DOHH2 (cell line): ENCODE measurements at regions not wholly inside any gene's neighbourhood (a gene's known extent, or its start where the extent isn't known, plus 50 kb on each side); places are given as distances from the start of the nearest gene placed in this dataset.

Source experiments
- H3F3A ChIP-seq: fragments of 200-600 bp; sonication (generic), shearing (Covaris generic); 2 replicates; pipeline ENCODE4 v1.6.0; 2016; ENCODE audit warnings: antibody characterized with exemption, mild to moderate bottlenecking; ENCODE audit not compliant: control insufficient read depth, insufficient read depth
- H3K27ac ChIP-seq: fragments of 200-600 bp; sonication (generic); 2 replicates; pipeline ENCODE4 v1.5.1; 2014; ENCODE audit warnings: low read depth, mild to moderate bottlenecking, low read length, moderate library complexity
- H3K27me3 ChIP-seq: fragments of 200-600 bp; sonication (generic); 2 replicates; pipeline ENCODE4 v1.6.1; 2014; ENCODE audit warnings: mild to moderate bottlenecking, low read length, mixed read lengths; ENCODE audit not compliant: control insufficient read depth
- H3K36me3 ChIP-seq: fragments of 200-600 bp; sonication (generic); 2 replicates; pipeline ENCODE4 v1.6.1; 2014; ENCODE audit warnings: mild to moderate bottlenecking, low read length, moderate library complexity, mixed read lengths; ENCODE audit not compliant: control insufficient read depth
- H3K4me1 ChIP-seq: fragments of 200-600 bp; sonication (generic); 2 replicates; pipeline ENCODE4 v1.6.1; 2014; ENCODE audit warnings: mild to moderate bottlenecking, low read length, mixed read lengths; ENCODE audit not compliant: control insufficient read depth
- H3K4me2 ChIP-seq: fragments of 200-600 bp; sonication (generic); 2 replicates; pipeline ENCODE4 v1.6.0; 2014; ENCODE audit warnings: mild to moderate bottlenecking, low read length, moderate library complexity
- H3K4me3 ChIP-seq: fragments of 200-600 bp; sonication (generic); 2 replicates; pipeline ENCODE4 v1.5.1; 2014; ENCODE audit warnings: mild to moderate bottlenecking, low read length, mixed read lengths
- H3K79me2 ChIP-seq: fragments of 200-600 bp; sonication (generic); 2 replicates; pipeline ENCODE4 v1.6.1; 2014; ENCODE audit warnings: mild to moderate bottlenecking, low read length, mixed read lengths; ENCODE audit not compliant: control insufficient read depth
- H3K9me2 ChIP-seq: fragments of 200-600 bp; sonication (generic); replicated peaks from 2 replicates; pipeline ENCODE4 v1.6.1; 2014; ENCODE audit warnings: mild to moderate bottlenecking, low read length, mixed read lengths; ENCODE audit not compliant: control insufficient read depth
- H3K9me3 ChIP-seq: fragments of 200-600 bp; sonication (generic); 2 replicates; pipeline ENCODE4 v1.6.1; 2014; ENCODE audit warnings: antibody characterized with exemption, low read length, mixed read lengths; ENCODE audit not compliant: control insufficient read depth, insufficient read depth
- H4K20me1 ChIP-seq: fragments of 200-600 bp; sonication (generic); 2 replicates; pipeline ENCODE4 v1.6.0; 2014; ENCODE audit warnings: low read depth, mild to moderate bottlenecking, antibody characterized with exemption, low read length, moderate library complexity; ENCODE audit not compliant: control insufficient read depth, insufficient read depth
- EZH2phosphoT487 ChIP-seq: fragments of 200-600 bp; sonication (generic); IDR thresholded peaks from 2 replicates; pipeline ENCODE4 v1.6.1; 2017; ENCODE audit warnings: borderline replicate concordance, mild to moderate bottlenecking, antibody characterized with exemption, low read length, moderate library complexity, mixed read lengths
- TF ChIP-seq, protein P1 (sequence below): fragments of 200-600 bp; sonication (generic); IDR thresholded peaks from one replicate; pipeline ENCODE4 v1.5.1; 2014; ENCODE audit warnings: antibody characterized with exemption, mild to moderate bottlenecking, low read depth, low read length; ENCODE audit not compliant: poor library complexity, severe bottlenecking

DNA sequence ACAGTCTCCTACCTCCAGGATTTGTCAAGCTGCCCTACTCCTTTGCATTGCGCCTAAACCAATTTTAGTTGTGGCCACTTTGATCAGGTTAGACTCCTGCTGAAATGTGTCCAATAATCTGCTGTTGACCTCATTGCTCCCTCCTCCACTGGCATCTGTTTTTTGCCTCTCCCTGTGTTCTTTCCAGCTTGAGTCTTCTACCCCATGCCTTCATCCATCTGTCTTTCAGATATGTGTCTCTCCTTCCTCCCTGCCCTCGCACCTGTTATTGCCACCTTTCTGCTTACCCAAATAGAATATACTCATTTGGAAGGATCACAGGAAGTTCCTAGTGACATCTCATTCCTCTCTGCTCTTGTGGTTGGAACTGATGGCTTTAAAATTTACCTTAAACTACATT lies 366.6 kb upstream of the CLNK start:
- H3K4me3 ChIP-seq = no peak overlapping the region
- no peaks in the 10 kb centered on the region for H3F3A ChIP-seq
- H3K4me1 ChIP-seq = peaks cover 9% of the 10 kb centered on the region
- no peak overlapping the region for H3K27ac ChIP-seq
- H3K36me3 ChIP-seq = no peaks in the 10 kb centered on the region
- H3K9me3 ChIP-seq = no peaks in the 10 kb centered on the region
- no peaks in the 10 kb centered on the region for H4K20me1 ChIP-seq
- no peaks in the 10 kb centered on the region for H3K27me3 ChIP-seq
- no peaks in the 10 kb centered on the region for H3K79me2 ChIP-seq
- no peak for TF ChIP-seq EZH2phosphoT487
- TF ChIP-seq, protein P1, sequence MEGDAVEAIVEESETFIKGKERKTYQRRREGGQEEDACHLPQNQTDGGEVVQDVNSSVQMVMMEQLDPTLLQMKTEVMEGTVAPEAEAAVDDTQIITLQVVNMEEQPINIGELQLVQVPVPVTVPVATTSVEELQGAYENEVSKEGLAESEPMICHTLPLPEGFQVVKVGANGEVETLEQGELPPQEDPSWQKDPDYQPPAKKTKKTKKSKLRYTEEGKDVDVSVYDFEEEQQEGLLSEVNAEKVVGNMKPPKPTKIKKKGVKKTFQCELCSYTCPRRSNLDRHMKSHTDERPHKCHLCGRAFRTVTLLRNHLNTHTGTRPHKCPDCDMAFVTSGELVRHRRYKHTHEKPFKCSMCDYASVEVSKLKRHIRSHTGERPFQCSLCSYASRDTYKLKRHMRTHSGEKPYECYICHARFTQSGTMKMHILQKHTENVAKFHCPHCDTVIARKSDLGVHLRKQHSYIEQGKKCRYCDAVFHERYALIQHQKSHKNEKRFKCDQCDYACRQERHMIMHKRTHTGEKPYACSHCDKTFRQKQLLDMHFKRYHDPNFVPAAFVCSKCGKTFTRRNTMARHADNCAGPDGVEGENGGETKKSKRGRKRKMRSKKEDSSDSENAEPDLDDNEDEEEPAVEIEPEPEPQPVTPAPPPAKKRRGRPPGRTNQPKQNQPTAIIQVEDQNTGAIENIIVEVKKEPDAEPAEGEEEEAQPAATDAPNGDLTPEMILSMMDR = no peak
- no peaks in the 10 kb centered on the region for H3K9me2 ChIP-seq
- no peak overlapping the region for H3K4me2 ChIP-seq

DNA sequence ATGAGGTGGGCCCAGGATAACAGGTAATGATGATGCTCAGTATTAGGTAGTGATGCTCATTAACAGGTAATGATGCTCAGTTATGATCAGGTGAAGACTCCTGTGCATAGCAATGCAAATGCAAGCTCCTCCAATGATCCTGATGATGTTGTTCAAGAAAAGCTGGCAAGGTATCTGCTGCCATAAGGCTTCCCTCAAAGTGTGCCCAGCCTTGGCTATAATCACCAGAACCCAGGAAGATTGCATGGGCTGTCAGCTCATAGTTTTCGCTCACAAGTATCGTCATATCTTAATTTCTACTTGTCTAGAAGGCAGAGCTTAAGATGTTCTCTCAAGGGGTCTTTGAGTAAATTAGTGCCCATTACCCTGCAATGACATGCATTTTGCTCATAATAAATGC lies 366.2 kb upstream of the CLNK start:
- H3K9me2 ChIP-seq = no peaks in the 10 kb centered on the region
- peaks cover 9% of the 10 kb centered on the region for H3K4me1 ChIP-seq
- no peaks in the 10 kb centered on the region for H3K27me3 ChIP-seq
- no peaks in the 10 kb centered on the region for H3K9me3 ChIP-seq
- no peak overlapping the region for H3K4me3 ChIP-seq
- no peaks in the 10 kb centered on the region for H3K79me2 ChIP-seq
- no peak overlapping the region for H3K27ac ChIP-seq
- TF ChIP-seq, protein P1 = no peak
- no peak for TF ChIP-seq EZH2phosphoT487
- H3K4me2 ChIP-seq = no peak overlapping the region
- H3F3A ChIP-seq = no peaks in the 10 kb centered on the region
- H4K20me1 ChIP-seq = no peaks in the 10 kb centered on the region
- no peaks in the 10 kb centered on the region for H3K36me3 ChIP-seq

DNA sequence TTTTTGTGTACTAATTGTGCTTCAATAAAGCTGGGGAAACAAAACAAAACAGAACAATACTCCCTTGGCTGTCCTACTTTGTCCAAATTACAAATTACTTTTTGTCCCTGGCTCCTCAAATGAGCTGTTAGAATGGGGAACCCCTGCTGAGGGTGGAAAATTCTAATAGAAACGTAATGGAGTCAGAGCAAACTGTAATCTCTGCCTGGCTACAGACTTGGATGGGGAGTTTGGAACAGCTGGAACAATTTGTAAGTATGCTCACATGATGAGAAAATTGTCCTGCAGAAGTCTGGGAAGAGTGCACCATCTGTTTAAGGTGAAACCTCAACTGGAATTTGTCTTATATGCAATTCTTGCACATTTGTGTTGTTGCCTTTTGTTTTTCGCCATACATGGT lies 364.4 kb upstream of the CLNK start:
- no peak for TF ChIP-seq EZH2phosphoT487
- TF ChIP-seq, protein P1 = no peak
- no peaks in the 10 kb centered on the region for H3F3A ChIP-seq
- H3K27me3 ChIP-seq = no peaks in the 10 kb centered on the region
- no peaks in the 10 kb centered on the region for H3K36me3 ChIP-seq
- no peaks in the 10 kb centered on the region for H3K9me2 ChIP-seq
- H3K4me2 ChIP-seq = no peak overlapping the region
- no peaks in the 10 kb centered on the region for H4K20me1 ChIP-seq
- no peak overlapping the region for H3K4me3 ChIP-seq
- peaks cover 12% of the 10 kb centered on the region for H3K4me1 ChIP-seq
- H3K27ac ChIP-seq = no peak overlapping the region
- no peaks in the 10 kb centered on the region for H3K9me3 ChIP-seq
- no peaks in the 10 kb centered on the region for H3K79me2 ChIP-seq

DNA sequence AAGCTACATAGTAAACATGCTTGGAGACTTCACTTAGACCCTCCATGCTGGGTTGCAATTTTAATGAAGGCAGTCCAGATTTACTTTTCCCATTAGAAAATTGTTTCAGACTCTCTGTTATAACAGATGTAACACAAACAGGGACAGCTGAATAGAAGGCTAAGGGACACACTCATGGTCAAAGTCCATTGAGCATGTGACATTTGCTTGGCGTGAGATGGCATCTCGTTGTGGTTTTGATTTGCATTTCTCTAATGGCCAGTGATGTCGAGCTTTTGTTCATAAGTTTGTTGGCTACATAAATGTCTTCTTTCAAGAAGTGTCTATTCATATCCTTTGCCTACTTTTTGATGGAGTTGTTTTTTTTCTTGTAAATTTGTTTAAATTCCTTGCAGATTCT lies 358.2 kb upstream of the CLNK start:
- Histone ChIP-seq H3K4me2 (peak overlapping the region; percentile 29), H3F3A (no peaks in the 10 kb centered on the region), H3K36me3 (no peaks in the 10 kb centered on the region), H4K20me1 (no peaks in the 10 kb centered on the region), H3K79me2 (no peaks in the 10 kb centered on the region), H3K27me3 (no peaks in the 10 kb centered on the region), H3K27ac (peak overlapping the region; percentile 27), H3K4me3 (peak overlapping the region; percentile 25), H3K4me1 (peaks cover 28% of the 10 kb centered on the region), H3K9me3 (no peaks in the 10 kb centered on the region), H3K9me2 (no peaks in the 10 kb centered on the region)
- TF ChIP-seq, protein P1 = no peak
- TF ChIP-seq EZH2phosphoT487 = no peak
